ENCODE measurements at regions not wholly inside any gene's neighbourhood (a gene's known extent, or its start where the extent isn't known, plus 50 kb on each side); places are given as distances from the start of the nearest gene placed in this dataset.

- TF ChIP-seq CTCF (conservative IDR thresholded peaks at IDR 0.05; ENCODE audit: low read depth, low read length) (no peak), EZH2 (IDR thresholded peaks at IDR 0.05; ENCODE audit: borderline replicate concordance, low read depth, low read length, poor library complexity, severe bottlenecking) (no peak)
Measured at GRCh38 chr3:94413336-94414108, 350.7 kb downstream of the NSUN3 start.

Measured in A673 (cell line).